ENCODE measurements at regions not wholly inside any gene's neighbourhood (a gene's known extent, or its start where the extent isn't known, plus 50 kb on each side); places are given as distances from the start of the nearest gene placed in this dataset.

- TF ChIP-seq CREB1 (IDR thresholded peaks at IDR 0.05) (no peak), CREB1 (CRISPR knock-in tag; IDR thresholded peaks at IDR 0.05) (no peak), POLR2AphosphoS5 (IDR thresholded peaks at IDR 0.05; ENCODE audit: low read depth, low read length) (no peak), ZNF274 (CRISPR knock-in tag; IDR thresholded peaks at IDR 0.05) (no peak), NR2F2 (IDR thresholded peaks at IDR 0.05; ENCODE audit: borderline replicate concordance, low read depth) (no peak), CTCF (CRISPR knock-in tag; IDR thresholded peaks at IDR 0.05) (no peak), RAD21 (CRISPR knock-in tag; IDR thresholded peaks at IDR 0.05) (no peak), POGZ (CRISPR knock-in tag; IDR thresholded peaks at IDR 0.05) (no peak), TAF1 (CRISPR knock-in tag; IDR thresholded peaks at IDR 0.05) (no peak), ZNF3 (CRISPR knock-in tag; IDR thresholded peaks at IDR 0.05) (no peak)
Observed at GRCh38 chr14:44788612-44789011, 173.1 kb downstream of the KLHL28 start.

All from HepG2 (cell line).